Suppressor macrophage (primary cell): ENCODE measurements at regions not wholly inside any gene's neighbourhood (a gene's known extent, or its start where the extent isn't known, plus 50 kb on each side); places are given as distances from the start of the nearest gene placed in this dataset.
"Not testable (repeated sequence)": the region's sequence is repeated elsewhere in the genome, so short reads cannot be mapped to it uniquely, and the experiment has no call there.

Experiments used
- DNase-seq, 4 experiments: peaks; one replicate each; pipeline ENCODE4 v3.0.0-alpha.2; 2020 to 2022

DNA sequence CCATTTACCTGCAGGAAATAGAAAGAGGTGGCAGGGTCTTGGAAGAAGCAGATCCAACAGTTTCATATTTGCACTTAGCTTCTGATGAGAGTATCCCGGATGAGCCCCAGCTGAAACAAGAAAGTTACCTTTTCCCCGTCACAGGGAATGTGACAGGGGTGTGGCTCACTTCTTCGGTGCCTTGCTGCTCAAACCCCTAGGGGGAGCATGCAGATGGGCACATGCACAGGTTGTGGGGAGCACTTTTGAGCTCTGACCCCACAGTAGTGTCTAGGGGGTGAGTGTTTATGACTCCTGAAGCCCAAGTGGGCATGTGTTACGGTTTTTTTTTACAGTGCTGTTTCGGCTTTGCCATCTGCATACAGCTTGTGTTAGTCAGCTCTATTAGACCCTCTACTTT, 1221.0 kb downstream of the JRKL start:
- no peak for DNase-seq

DNA sequence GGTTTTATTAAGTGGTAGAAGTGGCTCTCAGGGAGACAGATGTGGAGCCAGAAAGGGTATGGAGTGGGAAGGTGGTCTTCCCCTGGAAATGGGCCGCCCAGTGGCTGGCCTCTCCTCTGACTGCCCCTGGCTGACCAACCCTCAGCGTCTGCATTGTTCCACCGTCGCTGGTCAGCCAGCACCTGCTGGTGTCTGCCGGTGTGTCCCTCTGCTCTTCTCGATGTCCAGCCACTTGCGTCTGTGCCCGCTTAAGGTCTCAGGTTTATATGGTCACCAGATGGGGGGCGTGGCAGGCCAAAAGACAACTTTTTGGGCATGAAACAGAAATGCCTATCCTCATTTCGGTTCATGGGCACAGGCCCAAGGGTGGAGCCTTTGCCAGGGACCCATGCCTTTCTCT, 1221.5 kb downstream of the JRKL start:
- DNase-seq = no peak

DNA sequence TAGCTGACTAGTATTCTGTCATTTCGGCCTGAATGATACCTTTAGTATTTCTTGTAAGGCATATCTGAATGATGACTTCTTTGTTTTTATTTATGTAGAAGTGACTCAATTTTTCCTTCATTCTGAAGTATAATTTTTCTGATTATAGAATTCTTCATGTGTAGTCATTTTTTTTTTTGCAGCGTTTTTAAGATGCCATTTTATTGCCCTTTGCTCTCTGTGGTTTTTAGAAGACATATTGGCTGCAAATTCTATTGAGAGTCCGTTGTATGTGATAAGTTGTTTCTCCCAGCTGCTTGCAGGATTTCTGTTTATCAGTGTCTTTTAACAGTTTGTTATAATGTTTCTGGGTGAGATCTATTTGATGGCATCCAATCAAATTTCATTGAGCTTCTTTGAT, 1224.8 kb downstream of the JRKL start:
- DNase-seq = no peak

DNA sequence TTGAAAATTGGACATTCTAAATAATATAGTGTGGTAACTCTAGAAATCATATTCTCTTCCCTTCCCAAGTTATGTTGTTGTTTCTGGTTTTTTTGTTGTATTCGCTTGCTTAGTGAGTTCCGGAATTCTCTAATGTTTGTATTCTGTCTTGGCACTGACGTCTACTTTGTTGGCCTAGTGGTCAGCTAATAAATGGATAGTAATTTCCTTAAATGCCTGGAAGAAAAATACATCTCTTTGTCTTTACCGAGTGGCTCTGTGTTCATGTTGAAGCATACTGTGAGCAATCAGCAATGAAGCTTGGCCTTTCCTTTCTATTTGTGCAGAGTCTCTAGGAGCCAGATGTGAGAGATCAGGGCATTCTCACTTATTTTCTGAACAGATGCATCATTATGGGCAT, 1225.7 kb downstream of the JRKL start:
- no peak for DNase-seq

DNA sequence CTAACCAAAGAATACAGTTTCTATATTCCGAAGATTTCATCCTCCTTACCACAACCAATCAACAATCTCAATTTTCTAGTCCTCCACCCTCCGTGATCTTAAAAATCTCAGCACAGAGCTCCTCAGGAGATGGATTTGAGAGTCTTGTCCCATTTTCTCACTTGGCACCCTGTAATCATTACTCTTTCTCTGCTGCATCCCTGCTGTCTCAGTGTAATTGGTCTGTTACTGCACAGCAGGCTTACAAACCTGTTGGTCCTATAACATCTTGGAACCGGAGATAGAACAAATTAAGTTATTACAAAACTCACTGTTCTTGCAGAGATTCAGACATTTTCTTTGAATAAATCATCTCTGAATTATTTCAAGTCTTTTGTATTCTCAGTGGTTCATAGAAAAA, 1227.2 kb downstream of the JRKL start:
- DNase-seq = no peak

DNA sequence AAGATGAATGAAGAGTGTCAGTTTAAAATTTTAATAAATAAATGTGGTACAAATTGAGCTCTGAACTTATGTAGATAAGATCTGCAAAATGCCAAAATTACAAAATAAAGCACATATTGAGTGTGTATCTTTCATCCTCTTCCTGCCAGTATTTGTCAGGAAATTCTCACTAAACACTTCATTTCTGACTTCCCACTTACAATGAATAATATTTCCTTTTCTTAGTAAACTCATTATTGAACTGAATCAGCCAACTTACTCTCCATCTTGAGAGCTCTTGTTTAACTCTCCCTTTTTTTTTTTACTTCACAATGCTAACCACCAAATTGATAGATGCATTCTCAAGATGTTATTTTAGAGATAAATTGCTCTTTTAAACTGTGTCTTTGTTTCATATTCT, 1230.2 kb downstream of the JRKL start:
- no peak for DNase-seq

DNA sequence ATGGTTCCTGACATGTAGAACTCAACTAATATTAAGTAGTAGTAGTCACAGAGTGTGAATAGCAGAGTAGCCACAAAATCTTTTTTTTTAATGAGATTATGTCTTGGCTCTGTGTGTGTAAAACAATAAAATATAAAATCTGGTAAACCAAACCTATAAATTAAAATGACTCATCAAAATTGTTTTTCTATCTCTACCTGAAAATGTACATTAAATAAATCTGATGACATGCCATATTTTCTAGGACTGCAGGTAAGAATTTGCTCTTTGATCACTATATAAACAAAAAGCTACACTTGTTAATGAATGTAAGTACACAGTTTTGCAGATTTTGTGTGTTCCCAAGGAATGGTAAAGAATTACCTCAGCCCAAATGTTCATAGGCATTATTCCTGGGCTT, 1231.5 kb downstream of the JRKL start:
- DNase-seq = no peak

DNA sequence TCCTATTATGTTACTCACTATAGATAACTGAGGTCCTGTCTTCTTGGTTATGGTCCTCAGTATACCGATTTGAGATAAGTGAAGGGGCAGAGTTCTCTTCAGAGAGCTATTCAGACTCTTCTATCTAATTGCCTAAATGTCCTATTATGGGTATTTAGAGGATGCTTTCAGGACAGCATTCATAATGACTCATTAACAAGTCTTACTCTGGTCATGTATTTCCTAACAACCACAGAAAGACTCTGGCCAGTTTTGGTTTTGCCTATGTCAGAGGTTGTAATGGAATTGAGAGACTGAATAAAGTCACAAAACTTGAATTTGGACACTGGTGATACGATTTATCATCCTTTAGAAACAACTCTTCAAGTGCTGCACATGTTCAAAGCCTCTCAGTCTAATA, 1233.0 kb downstream of the JRKL start:
- no peak for DNase-seq

DNA sequence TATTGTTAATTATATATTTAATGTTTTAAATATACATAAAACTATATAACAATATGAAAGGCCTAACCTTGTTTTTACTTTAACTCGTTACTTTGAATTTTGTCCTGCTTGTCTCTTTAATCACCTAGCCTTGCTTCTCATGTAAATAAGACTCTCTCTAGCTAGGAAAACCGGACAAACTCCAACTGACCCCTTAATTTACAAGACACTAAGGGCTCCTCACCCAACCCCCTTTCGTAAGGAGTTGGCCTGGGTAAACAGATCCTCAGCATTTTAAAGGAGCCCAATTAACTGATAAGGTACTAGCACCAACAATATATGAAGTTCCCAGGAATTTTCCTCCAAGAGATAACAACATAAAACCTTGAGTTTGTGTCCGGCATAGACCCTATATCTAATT, 1246.9 kb downstream of the JRKL start:
- not testable (repeated sequence) for DNase-seq

DNA sequence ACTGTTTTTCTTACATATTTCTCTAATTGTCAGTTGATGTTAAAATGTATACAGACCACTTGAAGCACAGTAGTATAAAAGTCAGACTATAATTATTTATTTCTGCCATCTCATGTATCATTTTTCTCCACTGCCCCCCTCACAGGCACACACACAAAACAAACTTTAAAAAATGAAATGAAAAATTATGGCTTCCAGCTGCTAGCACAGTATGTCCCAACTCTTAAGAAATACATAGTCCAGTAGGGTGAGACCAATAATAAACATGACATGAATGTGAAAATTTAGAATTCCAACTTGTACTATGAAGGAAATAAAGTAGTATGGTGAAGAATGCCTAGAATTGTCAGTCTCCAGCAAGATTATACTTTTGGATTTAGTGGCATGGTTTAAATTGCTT, 1247.9 kb downstream of the JRKL start:
- no peak for DNase-seq

DNA sequence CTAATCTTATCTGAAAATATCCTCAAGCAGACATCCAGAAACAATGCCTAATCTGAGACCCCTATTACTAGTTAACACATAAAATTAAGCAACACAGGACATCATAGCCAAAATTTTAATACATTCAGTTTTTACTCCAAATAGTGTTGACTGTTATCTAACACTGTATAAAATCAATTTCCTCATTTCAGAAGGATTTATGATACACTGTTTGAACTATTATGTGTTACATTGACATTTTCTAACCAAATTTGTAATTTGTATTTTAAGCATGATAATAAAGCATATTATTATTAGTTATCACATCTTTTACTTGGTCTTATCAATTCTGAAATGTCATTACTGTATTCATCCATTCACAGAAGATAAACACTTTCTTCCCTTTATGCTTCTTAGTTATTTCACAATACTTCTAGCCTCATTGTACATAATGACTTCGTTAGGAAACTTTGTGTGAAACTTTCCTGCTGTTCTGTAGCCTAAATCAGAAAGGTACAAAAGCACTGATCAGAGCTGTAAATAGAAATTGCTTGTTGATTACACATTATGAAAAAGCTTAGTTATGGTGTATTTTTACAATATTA, 1248.9 kb downstream of the JRKL start:
- no peak for DNase-seq

DNA sequence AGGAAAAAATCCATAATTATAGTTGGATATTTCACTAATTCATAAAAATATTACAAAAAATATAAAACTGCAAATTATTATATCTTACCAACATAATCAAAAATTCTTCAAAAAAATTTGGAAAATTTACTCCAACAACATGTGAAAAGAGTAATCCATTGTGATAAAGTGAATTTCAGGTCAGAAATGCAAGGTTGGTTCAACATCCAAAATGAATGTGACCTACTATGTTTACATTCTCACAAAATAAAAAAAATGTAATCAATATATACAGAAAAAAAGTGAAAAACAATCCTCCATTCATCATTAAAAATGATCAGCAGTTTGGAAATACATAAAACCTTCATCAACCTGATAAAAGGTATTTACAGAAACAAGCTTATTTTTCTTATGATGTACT, 1252.2 kb downstream of the JRKL start:
- no peak for DNase-seq

DNA sequence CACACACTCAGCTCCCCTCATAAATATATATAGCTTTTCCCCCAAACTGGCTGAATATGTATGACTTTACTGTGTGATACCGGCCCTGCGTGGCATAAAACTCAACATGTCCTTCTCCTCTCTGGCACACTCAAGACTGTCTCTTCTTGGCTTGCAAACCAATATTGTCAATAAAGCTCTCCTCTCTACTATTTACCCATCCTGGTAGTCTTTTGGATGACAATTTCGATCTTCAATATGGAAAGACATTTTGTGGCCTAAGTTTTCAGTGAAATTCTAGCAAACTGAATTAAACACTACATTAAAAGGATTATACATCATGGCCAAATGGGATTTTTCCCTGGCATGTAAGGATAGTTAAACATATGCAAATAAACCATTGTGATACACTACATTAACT, 1255.9 kb downstream of the JRKL start:
- no peak for DNase-seq

DNA sequence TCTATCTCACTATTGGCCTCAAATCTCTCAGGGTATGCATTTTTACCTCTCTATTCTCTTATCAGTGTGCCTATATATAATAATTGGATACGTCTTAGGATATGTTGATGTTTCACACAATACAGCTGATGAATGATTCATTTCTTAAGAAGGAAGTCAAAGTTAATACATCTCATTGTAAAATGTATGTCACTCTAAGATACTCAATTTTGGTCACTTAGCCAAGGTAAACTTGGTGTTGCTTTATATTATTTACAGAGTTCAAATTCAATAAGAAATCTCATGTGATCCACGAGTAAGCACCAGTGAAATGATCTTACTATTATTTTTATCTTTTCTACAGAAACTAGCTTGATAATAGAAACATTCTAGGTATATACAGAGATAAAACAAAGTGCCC, 1266.5 kb downstream of the JRKL start:
- DNase-seq = no peak

DNA sequence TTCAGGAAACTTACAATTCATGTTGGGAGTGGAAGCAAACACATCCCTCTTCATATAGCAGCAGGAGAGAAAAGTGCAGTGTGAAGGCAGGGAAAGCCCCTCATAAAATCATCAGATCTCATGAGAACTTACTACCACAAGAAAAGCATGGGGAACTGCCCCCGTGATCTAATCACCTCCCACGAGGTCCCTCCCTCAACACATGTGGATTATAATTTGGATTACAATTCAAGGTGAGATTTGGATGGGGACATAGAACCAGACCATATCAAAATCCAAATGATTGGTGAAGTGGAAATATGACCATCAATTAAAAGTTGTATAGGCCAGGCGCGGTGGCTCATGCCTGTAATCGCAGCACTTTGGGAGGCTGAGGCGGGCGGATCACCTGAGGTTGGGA, 1268.0 kb downstream of the JRKL start:
- no peak for DNase-seq

DNA sequence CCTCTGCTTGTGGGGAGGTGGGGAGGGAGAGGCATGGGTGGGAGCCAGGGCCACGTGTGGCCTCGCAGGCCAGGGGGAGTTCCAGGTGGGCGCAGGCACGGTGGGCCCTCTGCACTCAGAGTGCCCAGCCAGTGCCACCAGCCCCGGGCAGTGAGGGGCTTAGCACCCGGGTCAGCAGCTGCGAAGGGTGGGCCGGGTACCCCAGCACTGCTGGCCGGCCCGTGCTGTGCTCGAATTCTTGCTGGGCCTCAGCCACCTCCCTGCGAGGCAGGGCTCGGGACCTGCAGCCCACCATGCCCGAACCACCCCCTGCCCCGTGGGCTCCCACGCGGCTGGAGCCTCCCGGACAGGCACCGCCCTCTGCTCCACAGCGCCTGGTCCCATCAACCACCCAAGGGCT, 1277.2 kb downstream of the JRKL start:
- no peak for DNase-seq

DNA sequence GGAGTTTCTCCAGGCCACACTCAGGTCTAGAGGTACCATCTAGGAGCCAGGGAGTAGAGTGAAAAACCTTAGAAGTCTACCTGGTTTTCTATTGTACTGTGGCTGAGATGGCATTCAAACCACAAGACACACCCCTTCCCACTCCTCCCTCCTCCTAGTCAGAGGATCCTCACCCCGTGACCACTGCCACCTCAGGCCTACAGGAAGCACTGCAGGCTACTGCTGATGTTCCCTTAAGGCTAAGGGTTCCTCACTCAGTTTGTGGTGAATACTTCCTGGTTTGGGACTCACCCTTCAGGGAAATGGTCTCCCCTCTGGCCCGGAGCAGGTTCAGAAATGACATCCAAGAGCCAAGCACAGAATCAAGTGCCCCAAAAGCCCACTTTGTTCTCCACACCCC, 1293.9 kb downstream of the JRKL start:
- peak in 1 of 4 experiments; percentile 1 for DNase-seq

DNA sequence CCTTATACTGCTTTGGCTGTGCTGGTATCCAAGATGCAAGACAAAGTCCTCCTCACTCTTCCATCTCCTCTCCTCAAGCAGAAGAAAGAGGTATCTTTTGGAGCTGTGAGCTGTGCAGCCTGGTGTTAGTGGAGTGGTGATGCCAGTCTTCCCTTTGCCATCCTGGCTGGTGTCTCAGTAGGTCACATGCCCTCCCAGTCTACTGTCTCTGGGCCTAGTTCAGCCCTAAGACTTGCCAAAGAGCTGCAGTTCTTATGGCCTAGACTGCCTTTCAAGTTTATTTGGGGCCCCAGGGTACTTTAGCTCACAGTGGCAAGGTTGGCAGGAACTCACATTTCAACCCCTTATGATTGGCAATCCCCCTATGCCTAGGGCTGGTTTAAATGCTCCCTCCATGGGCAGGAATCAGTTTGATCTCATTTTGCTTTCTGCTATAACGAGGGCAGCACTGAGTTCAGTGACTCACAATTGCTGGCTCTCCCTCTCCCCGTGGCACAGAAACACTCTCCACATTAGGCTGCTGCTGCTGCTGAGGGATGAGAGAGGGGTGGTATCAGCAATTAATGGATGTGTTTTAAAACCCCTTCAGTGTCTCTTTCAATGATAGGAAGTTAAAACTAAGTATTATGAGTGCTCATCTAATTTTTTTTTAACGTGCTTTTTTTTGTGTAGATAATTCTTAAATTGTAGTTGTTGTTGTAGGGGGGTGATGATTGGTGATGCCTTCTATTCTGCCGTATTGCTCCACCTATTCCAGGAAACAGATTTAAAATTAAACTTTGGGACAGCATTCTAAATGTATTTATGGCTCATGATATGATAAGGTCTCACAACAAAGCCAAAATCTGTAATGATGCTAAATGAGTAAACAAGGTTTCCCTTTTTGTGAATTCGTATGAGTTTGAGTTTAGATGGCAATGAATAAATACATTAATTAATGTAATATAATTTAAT, 1295.0 kb downstream of the JRKL start:
- DNase-seq = no peak

DNA sequence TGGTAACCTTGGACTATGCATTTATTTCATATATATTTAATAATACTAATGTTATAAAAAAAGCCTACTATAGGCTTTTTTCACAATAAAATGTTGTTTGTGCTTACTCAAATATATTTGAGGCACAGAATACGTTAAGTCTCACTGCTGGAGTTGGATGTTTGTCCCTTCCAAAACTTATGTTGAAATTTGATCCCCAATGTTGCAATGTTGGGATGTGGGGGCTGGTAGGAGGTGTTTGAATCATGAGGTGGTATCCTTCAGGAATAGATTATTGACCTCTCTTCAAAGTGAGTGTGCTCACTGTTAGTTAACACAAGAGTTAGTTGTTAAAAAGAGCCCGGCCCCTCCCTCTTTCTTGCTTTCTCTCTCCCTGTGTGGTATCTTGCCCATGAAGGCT, 1295.9 kb downstream of the JRKL start:
- DNase-seq = no peak

DNA sequence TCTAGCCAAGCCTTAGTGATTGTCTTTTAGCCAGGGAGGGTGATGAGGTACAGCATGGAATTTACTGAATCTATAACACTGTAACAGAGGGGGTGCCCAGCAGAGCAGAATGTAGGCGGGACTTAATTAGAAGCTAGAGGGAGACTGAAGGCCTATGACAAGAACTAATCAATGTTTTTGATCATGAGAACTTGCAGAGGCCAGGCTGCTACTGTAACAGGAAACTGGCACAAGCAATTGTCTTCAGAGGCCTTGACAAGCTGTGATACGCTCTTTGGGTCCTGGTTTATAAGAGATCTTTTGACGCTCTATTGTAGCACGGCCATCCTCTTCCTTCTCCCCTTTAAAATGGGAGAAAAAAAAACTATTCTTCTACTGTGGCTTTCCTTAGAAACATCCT, 1297.3 kb downstream of the JRKL start:
- no peak for DNase-seq

DNA sequence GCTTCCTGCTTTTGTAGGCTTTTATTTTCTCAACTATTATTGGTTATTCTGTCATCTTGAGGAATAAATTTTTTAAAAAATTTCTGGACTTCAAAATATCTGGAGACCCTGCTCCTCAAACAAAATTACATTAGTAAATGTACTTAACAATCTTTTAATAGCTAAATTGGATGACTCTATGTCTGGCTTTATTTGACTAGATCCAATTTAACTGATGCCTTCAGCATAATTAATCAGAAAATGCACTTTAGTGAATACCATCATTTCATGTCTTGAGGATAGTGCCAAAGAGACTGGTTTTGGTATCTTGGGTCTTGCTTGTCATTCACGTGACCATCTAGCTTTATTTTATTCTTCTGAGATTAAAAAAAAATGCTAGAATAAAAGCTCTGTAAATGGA, 1301.2 kb downstream of the JRKL start:
- DNase-seq = no peak

DNA sequence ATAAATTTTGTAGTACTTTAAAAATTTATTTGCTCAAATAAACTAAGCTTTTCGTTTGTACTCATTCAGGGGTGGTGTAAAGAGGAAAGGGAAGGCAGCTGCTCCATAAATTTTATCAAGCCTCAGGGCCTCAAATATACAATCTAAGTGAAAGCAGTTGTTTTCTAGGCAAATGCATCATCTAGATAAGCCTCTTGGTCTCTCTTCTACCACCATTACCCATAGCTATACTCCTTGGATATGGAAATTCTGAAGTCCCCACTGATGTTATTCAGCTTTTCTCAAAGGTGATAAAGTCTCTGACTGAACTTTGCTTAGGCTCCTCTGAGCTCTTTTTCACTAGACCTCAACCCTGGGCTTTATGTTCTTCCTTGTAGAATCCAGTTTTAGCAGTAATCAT, 1313.1 kb downstream of the JRKL start:
- DNase-seq = no peak

DNA sequence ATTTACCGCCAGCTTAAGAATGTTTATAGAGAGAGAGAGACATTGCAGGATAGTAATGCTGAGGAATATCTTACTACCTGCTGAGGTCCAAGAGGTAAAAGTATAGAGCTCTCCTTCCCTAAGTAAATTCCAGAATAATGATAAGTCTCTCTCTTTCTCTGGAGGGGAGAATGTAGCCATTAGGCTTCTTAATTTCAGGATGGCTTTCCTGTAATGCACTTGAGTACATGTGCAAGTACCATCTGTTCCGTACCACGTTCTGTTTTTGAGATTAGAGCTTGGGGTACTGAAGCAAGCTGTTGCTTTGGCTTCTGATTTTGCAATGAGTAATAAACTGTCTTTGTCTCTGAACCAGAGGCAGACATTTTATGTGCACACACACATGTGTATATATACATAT, 1314.0 kb downstream of the JRKL start:
- no peak for DNase-seq

DNA sequence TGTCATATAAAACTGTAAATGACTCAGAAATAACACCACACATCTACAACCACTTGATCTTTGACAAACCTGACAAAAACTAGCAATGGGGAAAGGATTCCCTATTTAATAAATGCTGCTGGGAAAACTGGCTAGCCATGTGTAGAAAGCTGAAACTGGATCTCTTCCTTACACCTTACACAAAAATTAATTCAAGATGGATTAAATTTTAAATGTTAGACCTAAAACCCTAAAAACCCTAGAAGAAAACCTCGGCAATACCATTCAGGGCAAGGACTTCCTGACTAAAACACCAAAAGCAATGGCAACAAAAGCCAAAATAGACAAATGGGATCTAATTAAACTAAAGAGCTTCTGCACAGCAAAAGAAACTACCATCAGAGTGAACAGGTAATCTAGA, 1315.3 kb upstream of the CNTN5 start:
- peak; percentile 4 to 37 (median 12) for DNase-seq

DNA sequence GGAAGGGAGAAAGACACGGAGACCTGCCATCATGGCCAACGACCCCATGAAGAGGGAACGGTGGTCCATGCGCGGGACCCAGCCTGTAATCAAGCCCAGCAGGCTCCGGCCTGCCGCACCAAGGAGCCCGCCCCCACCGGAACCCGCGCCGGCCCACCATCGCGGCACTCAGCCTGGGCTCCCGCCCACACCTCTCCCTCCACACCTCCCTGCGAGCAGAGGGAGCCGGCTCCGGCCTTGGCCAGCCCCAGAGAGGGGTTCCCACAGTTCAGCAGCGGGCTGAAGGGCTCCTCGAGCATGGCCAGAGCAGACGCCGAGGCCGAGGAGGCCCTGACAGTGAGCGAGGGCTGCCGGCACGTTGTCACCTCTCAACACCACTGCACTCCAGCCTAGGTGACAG, 1302.8 kb upstream of the CNTN5 start:
- DNase-seq = no peak
